HuH-7 (cell line): ENCODE measurements at regions not wholly inside any gene's neighbourhood (a gene's known extent, or its start where the extent isn't known, plus 50 kb on each side); places are given as distances from the start of the nearest gene placed in this dataset.
A peak's percentile ranks its signal among the peaks of the same experiment; 100 is the strongest.

Experiments used
- DNase-seq: peaks from one replicate; pipeline ENCODE4 v3.0.0; 2011; ENCODE audit warnings: low spot score

DNA sequence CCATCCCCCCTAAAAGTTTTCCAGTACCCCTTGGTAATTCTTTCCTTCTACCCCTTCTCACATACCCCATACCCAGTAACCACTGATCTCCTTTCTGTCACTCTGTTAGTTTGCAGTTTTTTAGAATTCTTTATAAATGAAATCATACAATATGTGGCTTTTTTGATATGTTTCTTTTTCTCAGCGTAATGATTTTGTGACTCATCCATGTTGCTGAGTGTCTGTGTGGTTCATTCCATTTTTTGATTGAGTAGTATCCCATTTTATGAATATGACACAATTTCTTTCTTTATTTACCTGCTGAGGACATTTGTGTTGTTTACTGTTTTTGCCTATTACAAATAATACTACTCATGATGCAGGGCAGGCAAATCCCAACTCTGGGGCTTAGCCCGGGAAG is 1605.3 kb downstream of the BRINP3 start:
- no peak for DNase-seq

DNA sequence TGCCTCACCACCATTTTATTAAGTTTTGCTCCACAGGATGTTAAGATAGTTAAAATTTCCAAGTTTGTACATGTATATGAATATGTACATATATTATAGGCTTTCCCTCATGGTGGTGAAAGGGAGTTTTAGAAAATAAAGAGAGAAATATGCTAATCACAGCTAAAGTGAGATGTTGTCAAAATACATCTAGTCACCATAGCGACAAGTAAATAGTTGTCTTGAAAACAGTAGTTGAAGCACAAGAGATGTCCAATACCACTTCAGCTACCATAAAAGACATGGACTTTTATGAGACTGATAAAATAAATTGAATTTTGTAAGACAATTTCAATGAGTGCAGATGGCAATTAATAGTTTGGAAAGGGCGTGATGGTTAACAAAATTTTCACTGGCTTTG is 1600.0 kb downstream of the BRINP3 start:
- no peak for DNase-seq

DNA sequence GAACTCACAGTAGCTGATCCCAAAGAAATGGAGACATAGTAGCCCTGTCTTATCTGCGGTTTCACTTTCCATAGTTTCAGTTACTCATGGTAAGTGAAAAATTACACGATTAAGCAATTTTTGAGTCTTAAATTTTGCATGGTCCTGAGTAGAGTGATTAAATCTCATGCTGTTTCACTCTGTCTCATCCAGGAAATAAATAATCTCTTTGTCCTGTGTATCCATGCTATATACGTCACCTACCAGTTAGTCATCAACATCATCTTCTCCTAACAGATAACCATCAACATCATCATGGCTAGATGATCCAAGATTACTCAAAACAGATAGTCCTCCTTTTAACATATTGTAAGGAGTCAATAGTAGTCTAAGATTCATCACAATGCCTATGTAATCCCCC is 1589.3 kb downstream of the BRINP3 start:
- DNase-seq, result no peak

DNA sequence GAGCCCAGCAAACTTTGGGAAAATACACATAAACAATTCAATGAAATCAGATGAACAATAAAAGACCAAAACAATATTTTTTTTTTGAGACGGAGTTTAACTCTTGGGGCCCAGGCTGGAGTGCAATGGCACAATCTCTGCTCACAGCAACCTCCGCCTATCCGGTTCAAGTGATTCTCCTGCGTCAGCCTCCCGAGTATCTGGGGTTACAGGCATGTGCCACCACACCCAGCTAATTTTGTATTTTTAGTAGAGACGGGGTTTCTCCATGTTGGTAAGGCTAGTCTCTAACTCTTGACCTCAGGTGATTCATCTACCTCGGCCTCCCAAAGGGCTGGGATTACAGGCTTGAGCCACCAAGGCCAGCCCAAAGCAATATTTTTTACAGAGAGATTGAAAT is 1588.5 kb downstream of the BRINP3 start:
- no peak for DNase-seq

DNA sequence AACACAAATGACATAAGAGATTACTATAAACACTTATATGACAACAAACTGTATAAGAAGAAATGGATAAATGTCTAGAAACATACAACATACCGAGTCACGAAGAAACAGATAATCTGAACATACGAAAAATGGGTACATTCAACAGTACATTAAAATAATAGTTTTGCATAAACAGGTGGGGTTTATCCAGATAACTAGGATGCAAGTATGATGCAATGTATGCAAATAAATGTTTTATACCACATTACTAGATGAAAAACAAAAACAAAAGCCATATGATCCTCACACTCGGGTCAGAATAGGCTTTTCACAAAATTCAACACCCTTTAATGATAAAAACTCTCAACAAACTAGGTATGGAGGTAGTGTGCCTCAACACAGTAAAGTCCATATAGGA is 1585.7 kb downstream of the BRINP3 start:
- DNase-seq, result no peak

DNA sequence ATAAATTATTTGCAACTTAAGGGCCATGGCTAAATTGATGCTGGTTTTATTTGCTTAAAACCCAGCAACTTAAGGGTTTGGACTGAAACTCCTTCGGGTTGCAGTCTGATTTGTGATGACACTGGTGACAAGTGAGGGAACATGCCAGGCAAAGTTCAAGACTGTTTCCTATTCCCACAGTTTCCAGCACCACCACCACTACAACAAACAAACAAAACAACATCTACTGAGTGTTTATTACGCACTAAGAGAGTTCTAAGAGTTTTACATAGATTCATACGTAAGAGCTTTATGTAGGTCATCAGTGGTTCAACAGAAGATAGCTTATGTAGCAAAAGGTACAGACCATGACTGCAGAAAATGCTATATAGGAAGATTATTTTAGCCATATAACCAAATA is 1582.1 kb downstream of the BRINP3 start:
- DNase-seq, result no peak

DNA sequence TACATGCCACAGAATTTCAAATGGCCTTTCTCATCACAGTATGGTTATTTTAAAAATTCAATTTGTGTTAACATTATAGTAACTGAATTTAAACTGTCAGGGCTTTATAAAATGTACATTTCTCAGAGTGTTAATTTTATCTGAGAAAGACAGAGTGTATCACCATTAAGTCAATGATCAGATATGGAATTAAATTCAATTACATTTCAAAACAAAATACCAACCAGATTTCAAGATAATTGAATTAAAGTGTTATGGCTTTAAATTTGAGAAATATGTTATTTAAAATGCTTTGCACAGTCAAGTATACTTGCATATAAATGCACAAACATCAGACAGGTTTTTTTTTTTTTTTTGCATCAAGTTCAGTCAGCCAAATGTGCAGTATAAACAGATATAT is 1574.4 kb downstream of the BRINP3 start:
- no peak for DNase-seq

- DNase-seq, result no peak
Measured at GRCh38 chr1:188904201-188904600, 1573.5 kb downstream of the BRINP3 start.

DNA sequence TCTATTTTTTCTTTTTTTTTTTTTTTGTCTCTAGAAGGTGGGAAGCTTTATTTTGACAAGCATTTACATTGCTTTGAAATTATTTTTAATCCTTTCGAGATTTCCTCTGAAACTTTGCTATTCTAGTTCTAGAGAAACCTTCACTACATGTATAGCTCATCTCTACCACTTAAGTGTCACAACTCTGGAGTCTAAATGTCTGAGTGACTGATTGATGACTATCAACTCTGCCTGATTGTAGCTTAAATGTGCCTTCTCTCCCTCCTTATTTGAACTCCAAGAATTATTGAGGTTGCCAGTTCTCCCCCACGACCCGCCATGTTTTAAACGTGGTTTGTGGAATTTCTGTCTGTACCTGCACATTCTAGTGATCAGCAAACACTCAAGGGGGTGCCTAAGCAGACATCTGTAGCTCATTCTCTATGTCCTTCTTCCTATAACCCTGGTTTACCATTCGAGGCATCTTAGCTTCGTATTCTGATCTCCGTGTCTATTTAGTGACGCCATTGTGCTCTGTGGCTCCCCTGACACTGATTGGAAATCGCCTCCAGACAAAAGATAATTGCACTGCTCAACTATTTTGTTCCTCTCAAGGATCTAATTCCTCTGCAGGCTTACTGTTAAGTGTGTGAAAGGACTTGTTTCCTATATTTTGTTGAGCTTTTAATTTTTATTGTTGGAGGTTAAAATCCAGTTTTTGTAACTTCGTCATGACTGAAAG is 1570.6 kb downstream of the BRINP3 start:
- no peak for DNase-seq

- DNase-seq, result no peak
Measured at GRCh38 chr1:188930382-188930781, 1547.3 kb downstream of the BRINP3 start.

DNA sequence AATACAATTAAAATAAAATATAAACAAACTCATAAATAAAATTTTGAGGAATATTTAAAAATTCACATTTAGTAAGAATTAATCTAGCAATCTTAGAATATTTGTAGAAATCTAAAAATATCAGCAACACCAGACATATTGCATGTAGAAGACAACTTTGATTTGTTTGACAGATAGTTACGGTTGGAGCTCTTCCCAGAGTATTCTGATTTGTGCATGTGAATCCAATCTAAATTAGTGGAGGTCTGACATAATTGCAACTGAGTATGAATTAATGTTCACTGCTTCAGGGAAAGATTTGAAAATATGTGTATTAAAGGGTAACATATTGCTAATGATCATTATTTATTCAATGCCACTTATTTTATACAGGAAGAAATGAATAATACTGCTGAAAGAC is 1546.2 kb downstream of the BRINP3 start:
- DNase-seq, result no peak

DNA sequence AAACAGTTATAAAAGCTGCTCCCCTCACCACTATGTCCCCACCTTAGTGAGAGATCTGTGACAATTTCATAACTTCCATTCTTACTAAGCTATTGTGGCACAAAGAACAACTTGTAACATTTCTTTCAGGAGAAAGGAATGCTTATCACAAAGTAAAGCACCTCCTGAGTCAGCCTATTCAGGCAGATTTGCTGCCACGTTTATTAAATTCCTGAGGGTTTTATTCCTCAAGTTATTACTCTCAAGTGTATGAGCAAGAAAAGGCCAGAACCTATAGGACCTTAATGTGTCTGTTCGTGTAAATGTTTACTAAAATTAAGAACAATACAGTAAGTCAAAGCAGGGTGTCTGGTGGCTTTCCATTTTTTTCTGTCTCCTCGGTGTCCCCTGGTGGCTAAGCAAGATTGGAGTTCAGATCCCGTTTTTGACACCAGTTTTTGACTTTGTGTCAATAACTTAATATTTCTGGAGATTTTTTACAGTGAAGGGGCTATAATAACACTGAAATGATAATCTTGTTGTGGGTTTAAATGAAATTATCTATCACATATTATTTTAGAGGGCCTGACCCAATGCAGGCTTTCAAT is 1539.6 kb downstream of the BRINP3 start:
- no peak for DNase-seq

GRCh38 chr1:188941986-188942385 is 1535.7 kb downstream of the BRINP3 start:
- no peak for DNase-seq

- DNase-seq, result no peak
Measured at GRCh38 chr1:188949701-188950100, 1528.0 kb downstream of the BRINP3 start.

- no peak for DNase-seq
Measured at GRCh38 chr1:188958461-188959115, 1519.1 kb downstream of the BRINP3 start.

GRCh38 chr1:188986745-188987417 is 1490.8 kb downstream of the BRINP3 start:
- no peak for DNase-seq

DNA sequence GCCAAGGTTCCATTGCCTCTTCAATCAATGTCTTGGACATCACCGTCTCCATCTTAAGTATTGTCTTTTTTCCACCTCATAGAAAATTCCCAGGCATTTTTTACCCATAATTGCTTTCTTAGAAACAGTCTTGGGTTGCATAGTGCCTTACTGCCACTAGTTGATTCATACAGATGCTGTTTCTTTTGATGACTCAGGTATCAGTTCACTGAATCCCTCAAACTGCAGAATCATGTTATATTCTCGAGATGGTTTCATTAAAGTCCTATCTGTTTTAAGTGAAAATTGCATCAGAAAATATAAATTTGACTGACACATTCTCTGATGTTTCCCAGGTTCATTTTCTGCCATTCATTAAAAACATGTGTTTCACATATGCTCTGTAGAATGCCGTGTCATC is 1489.1 kb downstream of the BRINP3 start:
- no peak for DNase-seq

GRCh38 chr1:188991221-188991930 is 1486.3 kb downstream of the BRINP3 start:
- no peak for DNase-seq

DNA sequence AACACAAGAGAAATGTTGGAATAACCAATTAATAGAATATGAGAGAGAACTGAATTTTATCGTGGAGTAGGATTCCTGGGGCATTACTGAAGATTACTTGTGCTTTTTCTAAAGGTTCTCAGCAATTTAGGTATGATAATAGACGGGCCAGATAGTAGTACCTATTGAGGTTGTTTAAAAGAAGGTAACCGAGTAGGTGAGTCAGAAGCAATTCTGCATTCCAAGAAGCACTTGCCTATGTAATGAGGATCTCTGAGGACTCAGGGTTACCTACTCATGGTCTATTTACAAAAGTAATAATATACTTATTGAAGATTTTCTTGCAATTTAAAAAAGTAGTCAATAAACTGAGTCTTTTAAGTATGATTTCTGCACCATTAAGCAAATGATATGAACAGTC is 1469.8 kb downstream of the BRINP3 start:
- DNase-seq, result no peak

DNA sequence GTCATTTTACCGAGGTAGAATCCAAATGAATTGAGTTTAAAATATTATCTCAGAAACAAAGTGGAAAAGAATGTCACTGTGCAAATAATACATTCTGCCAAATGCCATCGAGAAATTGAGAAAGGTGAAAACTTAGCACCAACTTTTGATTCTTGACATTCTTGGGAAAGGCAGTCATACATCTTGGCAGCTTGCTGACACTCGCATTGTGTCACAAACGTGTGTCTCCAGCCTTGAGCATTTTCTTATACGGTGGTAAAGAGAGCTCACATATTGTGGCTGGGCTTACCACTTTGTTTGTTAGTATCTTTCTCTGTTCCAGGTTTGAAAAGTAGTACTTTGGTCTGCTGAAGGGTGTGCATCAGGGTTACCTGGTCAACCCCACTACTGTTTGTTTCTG is 1456.1 kb downstream of the BRINP3 start:
- no peak for DNase-seq

DNA sequence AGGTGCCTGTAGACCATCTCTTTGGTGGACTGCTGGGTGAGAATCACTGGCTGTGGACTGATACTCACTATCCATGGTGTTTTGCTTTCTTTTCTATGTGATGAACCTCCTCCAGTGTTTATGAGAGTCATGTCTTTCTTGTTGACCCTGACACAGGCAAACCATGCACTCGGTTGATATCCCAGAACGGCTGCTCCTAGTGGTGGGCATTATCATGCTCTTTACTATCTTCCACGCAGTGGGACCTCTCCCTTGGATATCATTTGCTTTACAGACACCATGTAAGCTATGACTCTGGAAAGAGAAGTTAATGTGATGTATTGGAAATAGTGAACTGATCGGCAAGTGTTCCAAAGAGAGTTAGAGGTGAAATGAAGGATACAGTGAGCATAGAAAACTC is 1455.6 kb downstream of the BRINP3 start:
- no peak for DNase-seq

DNA sequence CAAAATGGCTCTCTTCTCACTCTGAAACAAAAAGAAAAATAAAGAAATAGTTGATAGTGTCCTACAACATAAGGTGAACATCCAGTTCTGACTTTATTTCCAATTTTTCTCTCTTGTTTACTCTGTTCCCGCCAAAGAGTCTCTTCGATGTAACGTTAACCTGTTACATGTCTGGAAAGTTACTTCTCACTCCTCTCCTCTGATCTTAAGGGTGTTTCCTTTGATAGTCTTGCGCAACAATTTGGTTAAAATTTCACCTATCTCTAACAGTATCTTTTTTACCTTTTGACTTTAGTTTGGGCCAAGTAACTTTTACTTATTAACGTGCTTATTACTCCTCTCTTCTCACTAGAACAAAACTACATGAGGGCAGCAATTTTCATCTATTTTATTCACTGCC is 1450.2 kb downstream of the BRINP3 start:
- DNase-seq, result peak; percentile 4
